ENCODE measurements at regions not wholly inside any gene's neighbourhood (a gene's known extent, or its start where the extent isn't known, plus 50 kb on each side); places are given as distances from the start of the nearest gene placed in this dataset.
A peak's percentile ranks its signal among the peaks of the same experiment; 100 is the strongest.

- DNase-seq (ENCODE audit: low spot score): no peak
These were observed 68.5 kb upstream of the FERD3L start for GRCh38 chr7:19213746-19214145.

- DNase-seq (ENCODE audit: low spot score): peak; percentile 16
These were observed 65.7 kb upstream of the FERD3L start for GRCh38 chr7:19210893-19211413.

GRCh38 chr7:19209166-19209696 is 64.0 kb upstream of the FERD3L start:
- DNase-seq (ENCODE audit: low spot score): no peak

GRCh38 chr7:19206721-19207120 is 61.5 kb upstream of the FERD3L start:
- no peak for DNase-seq (ENCODE audit: low spot score)

GRCh38 chr7:19203686-19204085 is 58.5 kb upstream of the FERD3L start:
- DNase-seq (ENCODE audit: low spot score): no peak

GRCh38 chr7:19202599-19202998 is 57.4 kb upstream of the FERD3L start:
- DNase-seq (ENCODE audit: low spot score): no peak
